Heart left ventricle (tissue), 13 donors: ENCODE measurements at regions not wholly inside any gene's neighbourhood (a gene's known extent, or its start where the extent isn't known, plus 50 kb on each side); places are given as distances from the start of the nearest gene placed in this dataset.
A peak's percentile ranks its signal among the peaks of the same experiment; 100 is the strongest.

Experiments used
- POLR2A ChIP-seq, 2 donors: fragments of 450-650 bp; IDR thresholded peaks; one replicate each; pipeline ENCODE4 v1.6.1; 2017; ENCODE audit warnings: antibody characterized with exemption in 2 of 2, mild to moderate bottlenecking in 2 of 2, moderate library complexity in 2 of 2
- TF ChIP-seq, protein P1 (sequence below), 12 donors: fragments of 200-600 bp; sonication (generic) in 4 of 12; IDR thresholded peaks; one replicate each; pipeline versions ENCODE4 v1.5.0 to v1.8.0; 2018 to 2022; ENCODE audit warnings: antibody characterized with exemption in 12 of 12, mild to moderate bottlenecking in 5 of 12
- donor health status: ischemic (EF 13 %, LVEDD 7.1; RV severe dilation, severe dysfunction).
- donor health status: DM: no; HTN: yes; CAD: no.
- donor health status: DM: no; HTN: no; CAD: no.
- donor health status: ischemic (EF 25% LVEDD 6.9; RV normal size, moderate dysfunction).
- donor health status: ischemic (EF 25% LVEDD 5.7; RV mildly dilated, moderate dysfunction).
- donor health status: ischemic (EF 35%, LVEDD 5.7; RV mildly dilated, moderate dysfunction).
- donor health status: nonischemic (EF 11% LVEDD 7.7; RV severe dilation, severe dysfunction).
- donor health status: DM: yes; HTN: yes; CAD: no.
- donor health status: PGD.
- donor health status: ischemic (EF 29% LVEDD 5.4; RV normal size, mild dysfunction).
- donor health status: nonischemic (EF 23%, LVEDD 6.1; RV moderate dilation, normal function).

DNA sequence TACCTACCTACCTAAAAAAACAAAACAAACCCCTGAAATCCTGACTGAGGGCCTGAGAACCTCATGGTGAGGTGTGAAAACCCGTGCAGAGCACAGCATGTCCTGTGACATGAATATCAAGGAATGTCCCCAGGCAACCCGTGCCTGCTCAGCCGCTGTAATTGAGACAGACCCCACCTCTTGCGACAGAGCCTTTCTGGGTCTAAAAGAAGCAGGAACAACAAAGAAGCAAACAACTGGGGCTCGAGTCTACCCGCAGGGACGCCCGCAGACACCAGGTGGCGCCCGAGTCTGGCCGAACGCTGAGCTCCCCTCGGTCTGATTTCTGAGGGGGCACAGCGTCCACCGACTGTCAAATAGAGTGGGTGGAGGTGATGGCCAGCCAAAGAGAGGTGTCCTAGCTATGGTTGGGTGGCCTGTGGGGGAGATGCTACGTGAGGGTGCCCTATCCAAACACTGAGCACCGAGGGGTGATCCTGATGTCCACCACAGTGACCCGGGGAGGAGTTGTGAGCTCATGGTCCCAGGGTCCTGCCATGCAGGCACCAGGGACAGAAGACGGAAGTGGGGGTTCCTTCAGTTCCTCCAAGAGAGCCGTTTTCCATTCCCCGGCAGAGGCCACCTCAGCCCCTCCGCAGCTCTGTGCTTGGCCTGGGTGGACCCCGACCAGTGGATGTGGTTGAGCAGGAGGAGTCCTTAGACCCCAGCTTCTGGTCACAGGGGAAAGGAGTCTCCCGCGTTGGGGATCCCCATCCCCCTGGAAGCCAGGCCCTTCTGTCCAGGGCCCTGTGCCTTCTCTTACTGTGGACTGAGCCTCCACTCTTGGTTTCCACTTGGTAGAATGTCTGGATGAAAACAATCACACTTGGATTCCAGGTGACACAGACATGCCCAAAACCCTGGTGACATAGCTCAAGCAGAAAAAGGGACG is 268.2 kb downstream of the CDC5L start:
- TF ChIP-seq, protein P1, sequence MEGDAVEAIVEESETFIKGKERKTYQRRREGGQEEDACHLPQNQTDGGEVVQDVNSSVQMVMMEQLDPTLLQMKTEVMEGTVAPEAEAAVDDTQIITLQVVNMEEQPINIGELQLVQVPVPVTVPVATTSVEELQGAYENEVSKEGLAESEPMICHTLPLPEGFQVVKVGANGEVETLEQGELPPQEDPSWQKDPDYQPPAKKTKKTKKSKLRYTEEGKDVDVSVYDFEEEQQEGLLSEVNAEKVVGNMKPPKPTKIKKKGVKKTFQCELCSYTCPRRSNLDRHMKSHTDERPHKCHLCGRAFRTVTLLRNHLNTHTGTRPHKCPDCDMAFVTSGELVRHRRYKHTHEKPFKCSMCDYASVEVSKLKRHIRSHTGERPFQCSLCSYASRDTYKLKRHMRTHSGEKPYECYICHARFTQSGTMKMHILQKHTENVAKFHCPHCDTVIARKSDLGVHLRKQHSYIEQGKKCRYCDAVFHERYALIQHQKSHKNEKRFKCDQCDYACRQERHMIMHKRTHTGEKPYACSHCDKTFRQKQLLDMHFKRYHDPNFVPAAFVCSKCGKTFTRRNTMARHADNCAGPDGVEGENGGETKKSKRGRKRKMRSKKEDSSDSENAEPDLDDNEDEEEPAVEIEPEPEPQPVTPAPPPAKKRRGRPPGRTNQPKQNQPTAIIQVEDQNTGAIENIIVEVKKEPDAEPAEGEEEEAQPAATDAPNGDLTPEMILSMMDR (IDR thresholded peaks at IDR 0.05), result peak; percentile 80 to 98 (median 94)
- TF ChIP-seq POLR2A (IDR thresholded peaks at IDR 0.05), result no peak
